ENCODE measurements at regions not wholly inside any gene's neighbourhood (a gene's known extent, or its start where the extent isn't known, plus 50 kb on each side); places are given as distances from the start of the nearest gene placed in this dataset.

DNA sequence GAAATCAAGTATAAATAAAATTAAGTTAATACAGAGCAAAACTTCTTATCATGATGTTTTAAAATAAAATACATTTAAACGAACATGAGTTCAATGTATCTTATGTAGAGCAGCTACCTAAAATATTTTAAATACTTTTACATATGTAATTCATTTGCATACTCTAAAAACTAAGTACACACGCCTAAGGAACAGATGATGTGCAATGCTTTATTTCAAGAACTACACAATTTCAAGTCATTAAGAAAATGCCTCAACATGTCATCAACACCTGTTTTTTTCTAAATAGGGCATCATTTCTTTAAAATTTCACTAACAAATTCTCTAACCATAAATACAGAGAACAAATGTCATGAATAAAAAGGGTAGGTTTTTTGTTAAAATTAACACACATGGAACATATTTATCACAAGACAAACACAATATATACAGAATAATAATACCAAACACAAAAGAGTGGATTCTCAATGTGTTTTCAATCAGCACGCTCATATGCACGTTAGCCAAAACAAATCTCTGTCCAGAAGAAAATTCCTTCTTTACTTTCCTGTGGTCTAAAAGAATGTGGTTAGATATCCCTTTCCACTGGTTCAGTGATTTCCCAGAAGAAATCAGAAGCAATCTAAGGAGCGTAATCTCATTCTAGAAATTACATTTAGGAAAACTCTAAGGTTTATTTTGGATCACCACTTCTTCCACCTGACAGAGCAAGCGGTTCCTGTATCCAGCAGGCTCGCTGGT is 73.0 kb upstream of the PFKP start:
- TF ChIP-seq, protein P1, sequence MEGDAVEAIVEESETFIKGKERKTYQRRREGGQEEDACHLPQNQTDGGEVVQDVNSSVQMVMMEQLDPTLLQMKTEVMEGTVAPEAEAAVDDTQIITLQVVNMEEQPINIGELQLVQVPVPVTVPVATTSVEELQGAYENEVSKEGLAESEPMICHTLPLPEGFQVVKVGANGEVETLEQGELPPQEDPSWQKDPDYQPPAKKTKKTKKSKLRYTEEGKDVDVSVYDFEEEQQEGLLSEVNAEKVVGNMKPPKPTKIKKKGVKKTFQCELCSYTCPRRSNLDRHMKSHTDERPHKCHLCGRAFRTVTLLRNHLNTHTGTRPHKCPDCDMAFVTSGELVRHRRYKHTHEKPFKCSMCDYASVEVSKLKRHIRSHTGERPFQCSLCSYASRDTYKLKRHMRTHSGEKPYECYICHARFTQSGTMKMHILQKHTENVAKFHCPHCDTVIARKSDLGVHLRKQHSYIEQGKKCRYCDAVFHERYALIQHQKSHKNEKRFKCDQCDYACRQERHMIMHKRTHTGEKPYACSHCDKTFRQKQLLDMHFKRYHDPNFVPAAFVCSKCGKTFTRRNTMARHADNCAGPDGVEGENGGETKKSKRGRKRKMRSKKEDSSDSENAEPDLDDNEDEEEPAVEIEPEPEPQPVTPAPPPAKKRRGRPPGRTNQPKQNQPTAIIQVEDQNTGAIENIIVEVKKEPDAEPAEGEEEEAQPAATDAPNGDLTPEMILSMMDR (conservative IDR thresholded peaks at IDR 0.05) = no peak
- DNase-seq (ENCODE audit: extremely low spot score, unreplicated experiment) = no peak
- no peak overlapping the region for H3K4me3 Mint-ChIP-seq
- no peak overlapping the region for H3K27ac Mint-ChIP-seq
- H3K9me3 Mint-ChIP-seq = no peaks in the 10 kb centered on the region
- H3K4me1 Mint-ChIP-seq (ENCODE audit: unreplicated experiment) = peaks cover 11% of the 10 kb centered on the region
- H3K36me3 Mint-ChIP-seq = no peaks in the 10 kb centered on the region
- H3K27me3 Mint-ChIP-seq = peaks cover 6% of the 10 kb centered on the region

DNA sequence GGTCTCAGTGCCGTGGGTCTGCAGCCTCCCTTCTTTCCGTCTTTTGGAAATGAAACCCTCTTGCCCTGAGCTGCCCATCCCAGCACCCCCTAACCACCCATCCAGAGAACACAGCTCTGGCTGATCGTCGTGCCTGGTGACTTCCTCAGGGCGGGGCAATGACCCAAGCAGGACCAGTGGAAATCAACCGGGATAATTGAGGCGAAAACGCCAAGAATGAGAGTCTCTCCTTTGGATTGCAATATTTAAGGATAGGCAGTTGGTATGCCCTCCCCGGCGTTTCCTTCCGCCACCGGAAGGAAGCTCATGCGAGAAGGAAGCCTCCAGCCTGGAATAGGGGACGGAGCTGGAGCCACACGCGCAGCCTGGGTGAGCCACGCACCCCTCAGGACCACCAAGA is 73.7 kb upstream of the PFKP start:
- H3K27ac Mint-ChIP-seq = no peak overlapping the region

DNA sequence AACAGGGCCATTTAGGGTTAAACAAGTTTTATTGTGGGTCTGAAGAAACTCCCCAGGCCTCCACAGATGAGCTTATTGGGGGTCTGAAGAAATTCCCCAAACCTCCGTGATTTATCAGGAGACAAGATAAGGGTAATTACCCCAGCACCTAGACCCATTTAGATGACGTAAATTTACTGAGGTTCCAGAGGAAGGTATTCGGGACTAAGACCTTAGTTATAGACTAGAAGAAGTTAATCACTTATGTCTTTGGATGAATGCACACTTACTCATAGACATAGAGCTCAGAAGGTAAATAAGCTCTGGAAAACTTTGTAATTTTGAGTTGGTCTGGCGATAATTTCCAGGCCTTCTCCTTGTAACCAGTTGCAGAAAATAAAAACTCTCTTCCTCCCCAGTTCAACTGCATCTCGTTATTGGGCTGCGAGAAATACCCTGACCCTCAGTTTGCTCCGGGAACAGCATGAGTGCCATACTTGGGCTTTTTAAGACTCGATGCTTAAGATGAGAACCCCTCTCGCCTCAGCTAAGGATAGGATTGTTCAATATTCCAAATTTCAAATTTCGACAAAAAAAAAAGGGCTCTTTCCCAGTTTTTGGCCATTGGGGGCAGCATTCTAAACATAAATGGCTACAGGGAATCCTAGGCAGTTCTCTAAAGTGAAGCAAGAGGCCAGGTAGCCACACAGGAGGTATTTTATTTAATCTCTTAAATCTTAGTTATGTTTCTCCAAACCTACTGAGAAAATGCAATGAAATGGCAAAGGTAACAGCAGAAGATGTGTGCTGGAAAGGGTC is 74.7 kb upstream of the PFKP start:
- Mint-ChIP-seq H3K27ac (no peak overlapping the region), H3K4me3 (no peak overlapping the region), H3K9me3 (no peaks in the 10 kb centered on the region), H3K4me1 (ENCODE audit: unreplicated experiment) (peaks cover 11% of the 10 kb centered on the region), H3K27me3 (peaks cover 16% of the 10 kb centered on the region), H3K36me3 (no peaks in the 10 kb centered on the region)
- no peak for DNase-seq (ENCODE audit: extremely low spot score, unreplicated experiment)
- TF ChIP-seq, protein P1 (conservative IDR thresholded peaks at IDR 0.05) = peak; percentile 32

More for the DNA sequence above, 73.7 kb upstream of the PFKP start:
- DNase-seq (ENCODE audit: extremely low spot score, unreplicated experiment) = no peak
- no peaks in the 10 kb centered on the region for H3K36me3 Mint-ChIP-seq
- H3K4me3 Mint-ChIP-seq = no peak overlapping the region
- peaks cover 14% of the 10 kb centered on the region for H3K27me3 Mint-ChIP-seq
- TF ChIP-seq, protein P1 (conservative IDR thresholded peaks at IDR 0.05) = no peak
- no peaks in the 10 kb centered on the region for H3K9me3 Mint-ChIP-seq
- H3K4me1 Mint-ChIP-seq (ENCODE audit: unreplicated experiment) = peaks cover 11% of the 10 kb centered on the region

DNA sequence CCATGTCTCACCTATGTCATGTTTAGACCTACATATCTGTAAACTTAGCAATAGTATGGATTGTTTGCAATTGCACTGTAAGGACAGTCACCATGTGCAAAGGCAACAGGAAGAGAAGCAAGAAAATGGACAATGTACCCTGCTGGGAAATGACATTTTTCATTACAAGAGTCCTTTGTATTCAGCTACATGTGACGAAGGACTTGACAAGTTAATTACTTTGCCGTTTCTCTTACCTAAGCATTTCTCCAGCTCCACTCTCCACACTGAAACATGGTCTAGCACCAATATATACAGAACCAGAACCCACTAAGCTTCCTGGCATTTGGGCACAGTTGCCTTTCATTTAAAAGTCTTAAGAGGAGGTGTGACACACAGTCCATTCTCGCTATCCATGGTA is 76.6 kb upstream of the PFKP start:
- peak overlapping the region; percentile 59 for H3K27ac Mint-ChIP-seq
- no peaks in the 10 kb centered on the region for H3K36me3 Mint-ChIP-seq
- peaks cover 16% of the 10 kb centered on the region for H3K4me1 Mint-ChIP-seq (ENCODE audit: unreplicated experiment)
- no peaks in the 10 kb centered on the region for H3K9me3 Mint-ChIP-seq
- H3K4me3 Mint-ChIP-seq = no peak overlapping the region
- DNase-seq (ENCODE audit: extremely low spot score, unreplicated experiment) = no peak
- TF ChIP-seq, protein P1 (conservative IDR thresholded peaks at IDR 0.05) = no peak
- H3K27me3 Mint-ChIP-seq = peaks cover 27% of the 10 kb centered on the region

DNA sequence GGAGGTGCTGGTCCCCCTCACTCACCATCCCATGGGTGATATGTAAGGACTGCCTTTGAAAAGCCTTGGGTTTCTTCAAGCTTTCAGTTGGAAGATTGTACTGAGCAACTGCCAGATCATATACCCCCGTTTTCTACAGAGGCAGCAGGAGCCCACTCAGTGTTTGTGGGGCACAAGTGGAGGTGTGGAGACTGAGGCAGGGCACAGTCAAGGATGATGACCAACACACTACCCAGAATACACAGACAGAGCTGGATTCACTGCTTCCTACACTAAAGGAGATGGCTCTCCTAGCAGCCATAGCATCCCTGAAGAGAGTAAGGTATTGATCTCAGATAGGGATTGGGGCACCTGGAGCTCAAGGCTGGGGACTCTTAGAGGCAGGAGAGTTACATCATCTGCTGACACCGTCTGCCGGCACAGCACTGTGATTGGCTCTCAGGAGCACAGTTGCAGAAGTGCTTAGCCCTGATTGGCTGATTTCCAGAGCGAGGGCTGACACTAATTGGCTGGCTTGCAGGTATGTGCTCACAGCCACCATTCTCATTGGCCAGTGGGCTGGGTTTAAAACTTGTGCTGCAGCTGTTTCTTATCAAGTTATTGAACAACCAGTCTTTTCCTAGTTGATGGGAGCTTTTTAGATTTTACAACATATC is 77.9 kb upstream of the PFKP start:
- no peak for DNase-seq (ENCODE audit: extremely low spot score, unreplicated experiment)
- H3K36me3 Mint-ChIP-seq = no peaks in the 10 kb centered on the region
- peaks cover 26% of the 10 kb centered on the region for H3K27me3 Mint-ChIP-seq
- no peak overlapping the region for H3K4me3 Mint-ChIP-seq
- no peaks in the 10 kb centered on the region for H3K9me3 Mint-ChIP-seq
- TF ChIP-seq, protein P1 (conservative IDR thresholded peaks at IDR 0.05) = no peak
- H3K27ac Mint-ChIP-seq = no peak overlapping the region
- H3K4me1 Mint-ChIP-seq (ENCODE audit: unreplicated experiment) = peaks cover 16% of the 10 kb centered on the region
